HepG2 (cell line): ENCODE measurements at regions not wholly inside any gene's neighbourhood (a gene's known extent, or its start where the extent isn't known, plus 50 kb on each side); places are given as distances from the start of the nearest gene placed in this dataset.

Experiments used
- ATAC-seq: fragments of 200-7000 bp; cut with Tn5 transposase; 3 replicates; pipeline ENCODE4 v1.9.1; 2020; ENCODE audit warnings: mild to moderate bottlenecking, moderate library complexity
- BruUV-seq: library from RNA; stranded (reverse); fragments of 400-500 nt; replicated peaks from 2 replicates; lab custom pipeline; 2021; lab: Mats Ljungman, UMichigan
- CTCF ChIA-PET: fragments of 300-600 bp; formaldehyde crosslinking; extraction: SDS; loops from one replicate; lab custom pipeline; 2021; ENCODE audit warnings: low total read pairs, inconsistent platforms, low intra/inter-chr PET ratio; lab: Yijun Ruan, JAX
- POLR2A ChIA-PET: fragments of 350-600 bp; sonication (Branson Sonifier 250); formaldehyde crosslinking; loops from one replicate; lab custom pipeline; 2020; ENCODE audit warnings: antibody characterized with exemption, inconsistent platforms; lab: Yijun Ruan, JAX
- DNase-seq: peaks from one replicate; pipeline ENCODE4 v3.0.0-alpha.2; 2015; ENCODE audit warnings: low spot score
- FAIRE-seq: peaks from 3 replicates; lab custom pipeline; 2011; peaks lifted over from hg19 to GRCh38; lab: Jason Lieb, UNC
- H2AFZ ChIP-seq: one replicate; pipeline ENCODE4 v1.6.1; 2011; ENCODE audit warnings: low read length, inconsistent platforms
- H3K27ac ChIP-seq: fragments of 300-600 bp; 3 replicates; pipeline ENCODE4 v1.8.0; 2011; ENCODE audit warnings: mixed run types, mild to moderate bottlenecking, mixed read lengths, low read length, inconsistent platforms; ENCODE audit not compliant: insufficient read depth; ENCODE audit errors: extremely low read length
- H3K27me3 ChIP-seq, 2 experiments: fragments of 200-600 bp in 1 of 2; 2 replicates in 1 of 2; 3 replicates in 1 of 2; pipeline versions ENCODE4 v1.6.0 to v1.8.0; 2011; ENCODE audit warnings: low read length in 2 of 2, mild to moderate bottlenecking in 2 of 2, moderate library complexity in 2 of 2, inconsistent platforms in 1 of 2; ENCODE audit not compliant: insufficient read depth in 2 of 2, control insufficient read depth in 1 of 2
- H3K36me3 ChIP-seq, 2 experiments: fragments of 200-600 bp in 1 of 2; replicated peaks in 1 of 2; 2 replicates in 1 of 2; 3 replicates in 1 of 2; pipeline versions ENCODE4 v1.5.1 to v1.8.0; 2011; ENCODE audit warnings: low read length in 2 of 2, inconsistent platforms in 1 of 2; ENCODE audit not compliant: insufficient read depth in 2 of 2, control insufficient read depth in 1 of 2
- H3K4me1 ChIP-seq: 2 replicates; pipeline ENCODE4 v1.5.1; 2012; ENCODE audit warnings: low read length, inconsistent platforms; ENCODE audit not compliant: insufficient read depth
- H3K4me2 ChIP-seq: 2 replicates; pipeline ENCODE4 v1.6.0; 2011; ENCODE audit warnings: low read depth, low read length, inconsistent platforms
- H3K4me3 ChIP-seq, 3 experiments: fragments of 200-600 bp in 1 of 3; sonication (generic), shearing (Covaris generic) in 1 of 3; replicated peaks in 1 of 3; 2 replicates each; pipeline ENCODE4 v1.5.1; 2011 to 2016; ENCODE audit warnings: low read length in 3 of 3, inconsistent platforms in 2 of 3, low read depth in 2 of 3, mild to moderate bottlenecking in 2 of 3, control low read depth in 1 of 3, mixed read lengths in 1 of 3; ENCODE audit not compliant: insufficient read depth in 1 of 3
- H3K79me2 ChIP-seq: one replicate; pipeline ENCODE4 v1.6.1; 2011; ENCODE audit warnings: low read length, inconsistent platforms; ENCODE audit not compliant: insufficient read depth
- H3K9ac ChIP-seq: 2 replicates; pipeline ENCODE4 v1.6.0; 2011; ENCODE audit warnings: mild to moderate bottlenecking, low read depth, low read length, inconsistent platforms; ENCODE audit not compliant: insufficient read depth
- H3K9me3 ChIP-seq: 2 replicates; pipeline ENCODE4 v1.5.1; 2012; ENCODE audit warnings: mild to moderate bottlenecking, low read length
- H4K20me1 ChIP-seq: 2 replicates; pipeline ENCODE4 v1.6.0; 2011; ENCODE audit warnings: inconsistent platforms, mild to moderate bottlenecking, low read length, moderate library complexity; ENCODE audit not compliant: insufficient read depth
- E2F5 ChIP-seq: sonication (generic); formaldehyde crosslinking; conservative IDR thresholded peaks from 2 replicates; pipeline ENCODE4 v1.4.0; 2020; ENCODE audit warnings: missing genetic modification reagents
- FOXP1 ChIP-seq, 2 experiments: fragments of 450-650 bp in 1 of 2; IDR thresholded peaks; 2 replicates each; pipeline ENCODE4 v1.6.1; 2017 to 2018; ENCODE audit warnings: antibody characterized with exemption in 1 of 2
- GABPB1 ChIP-seq: IDR thresholded peaks from 2 replicates; pipeline ENCODE4 v1.6.1; 2016; ENCODE audit warnings: mild to moderate bottlenecking, missing genetic modification reagents, moderate library complexity, missing compliant biosample characterization
- NCOR1 ChIP-seq: fragments of 200-600 bp; sonication (generic); IDR thresholded peaks from 2 replicates; pipeline ENCODE4 v1.7.0; 2017; ENCODE audit warnings: antibody characterized with exemption, low read length, borderline replicate concordance
- REXO4 ChIP-seq: sonication (generic); formaldehyde crosslinking; IDR thresholded peaks from 2 replicates; pipeline ENCODE4 v1.8.0; 2022; ENCODE audit warnings: missing genetic modification reagents, mild to moderate bottlenecking, borderline replicate concordance
- SATB2 ChIP-seq: sonication (generic); formaldehyde crosslinking; IDR thresholded peaks from 2 replicates; pipeline ENCODE4 v1.5.0; 2020; ENCODE audit warnings: missing genetic modification reagents
- SMAD1 ChIP-seq: sonication (generic); formaldehyde crosslinking; IDR thresholded peaks from 2 replicates; pipeline ENCODE4 v1.4.0; 2020; ENCODE audit warnings: missing genetic modification reagents, low read depth, mild to moderate bottlenecking, borderline replicate concordance
- SMARCC2 ChIP-seq: fragments of 450-650 bp; IDR thresholded peaks from 2 replicates; pipeline ENCODE4 v1.6.1; 2017; ENCODE audit warnings: antibody characterized with exemption, mild to moderate bottlenecking
- SRY ChIP-seq: sonication (generic); formaldehyde crosslinking; IDR thresholded peaks from 2 replicates; pipeline ENCODE4 v1.8.0; 2022; ENCODE audit warnings: mild to moderate bottlenecking, missing genetic modification reagents
- STAT5B ChIP-seq: sonication (generic); formaldehyde crosslinking; IDR thresholded peaks from 2 replicates; pipeline ENCODE4 v1.4.0; 2020; ENCODE audit warnings: missing genetic modification reagents
- ZBTB39 ChIP-seq: sonication (generic); formaldehyde crosslinking; IDR thresholded peaks from 2 replicates; pipeline ENCODE4 v1.5.0; 2020; ENCODE audit warnings: missing genetic modification reagents
- ZBTB46 ChIP-seq: sonication (generic); formaldehyde crosslinking; IDR thresholded peaks from 2 replicates; pipeline ENCODE4 v1.4.0; 2020; ENCODE audit warnings: mild to moderate bottlenecking, missing genetic modification reagents, borderline replicate concordance
- ZNF224 ChIP-seq: sonication (generic); formaldehyde crosslinking; IDR thresholded peaks from 2 replicates; pipeline ENCODE4 v1.5.0; 2020; ENCODE audit warnings: mild to moderate bottlenecking, missing genetic modification reagents
- ZNF607 ChIP-seq: sonication (generic); formaldehyde crosslinking; IDR thresholded peaks from 2 replicates; pipeline ENCODE4 v1.5.1; 2020; ENCODE audit warnings: missing genetic modification reagents, mild to moderate bottlenecking, borderline replicate concordance
- ZNF644 ChIP-seq: IDR thresholded peaks from 2 replicates; pipeline ENCODE4 v1.6.1; 2016; ENCODE audit warnings: low read depth
- ZNF687 ChIP-seq: sonication (generic); formaldehyde crosslinking; IDR thresholded peaks from 2 replicates; pipeline ENCODE4 v1.5.1; 2020; ENCODE audit warnings: mild to moderate bottlenecking, missing genetic modification reagents, moderate library complexity
- WGBS: methylation state at CpG from one replicate; pipeline ENCODE4 v1.1.6; 2017; ENCODE audit warnings: low lambda C conversion rate; 5-methylcytosine and 5-hydroxymethylcytosine counted together
- in situ Hi-C: cut with HindIII; loops from 2 replicates; pipeline ENCODE4 v1.10.0; 2017; ENCODE audit warnings: low pct_unique_long_range_greater_than_20kb; ENCODE audit not compliant: extremely low pct_ligation_motif_present
- intact Hi-C: fragments of 100-400 bp; cut with micrococcal nuclease; formaldehyde crosslinking; loops from one replicate; pipeline ENCODE4 v1.10.0; 2022; ENCODE audit not compliant: unreplicated experiment

- TF ChIP-seq STAT5B (CRISPR knock-in tag) (no peak), FOXP1 (IDR thresholded peaks at IDR 0.05) (no peak), FOXP1 (CRISPR knock-in tag; IDR thresholded peaks at IDR 0.05) (no peak), GABPB1 (CRISPR knock-in tag) (no peak), NCOR1 (no peak), ZNF224 (CRISPR knock-in tag) (no peak)
Measured at GRCh38 chr16:62208934-62209333, 172.7 kb upstream of the CDH8 start (continued).

- Histone ChIP-seq H3K79me2 (no peaks in the 10 kb centered on the region), H3K9ac (no peak overlapping the region), H3K36me3 (no peaks in the 10 kb centered on the region), H3K4me2 (no peak overlapping the region), H3K4me3 (no peak overlapping the region), H3K4me1 (no peaks in the 10 kb centered on the region), H3K9me3 (no peaks in the 10 kb centered on the region), H2AFZ (no peak overlapping the region), H4K20me1 (no peaks in the 10 kb centered on the region), H3K27ac (no peak overlapping the region), H3K27me3 (no peaks in the 10 kb centered on the region)
- in situ Hi-C loops, result no loop called here
- ChIA-PET CTCF (no interaction called here), POLR2A (no interaction called here)
- ATAC-seq (no peak), DNase-seq (no peak), FAIRE-seq (no peak)
- intact Hi-C loops, result no loop called here
- no TSS peak for BruUV-seq
- WGBS, result 0% methylated on average over 1 of the region's 1 CpG
- TF ChIP-seq E2F5 (no peak), SMARCC2 (no peak), ZNF687 (CRISPR knock-in tag) (no peak), REXO4 (CRISPR knock-in tag) (no peak), ZBTB46 (CRISPR knock-in tag) (no peak), SMAD1 (CRISPR knock-in tag) (no peak), SATB2 (no peak), ZNF644 (no peak), ZBTB39 (CRISPR knock-in tag) (no peak), SRY (no peak), ZNF607 (CRISPR knock-in tag) (no peak)
Measured at GRCh38 chr16:62205459-62205858, 169.2 kb upstream of the CDH8 start.
